HepG2 (cell line): ENCODE measurements at regions not wholly inside any gene's neighbourhood (a gene's known extent, or its start where the extent isn't known, plus 50 kb on each side); places are given as distances from the start of the nearest gene placed in this dataset.

Experiments used
- ATAC-seq: fragments of 200-7000 bp; cut with Tn5 transposase; 3 replicates; pipeline ENCODE4 v1.9.1; 2020; ENCODE audit warnings: mild to moderate bottlenecking, moderate library complexity
- BruUV-seq: library from RNA; stranded (reverse); fragments of 400-500 nt; replicated peaks from 2 replicates; lab custom pipeline; 2021; lab: Mats Ljungman, UMichigan
- CTCF ChIA-PET: fragments of 300-600 bp; formaldehyde crosslinking; extraction: SDS; loops from one replicate; lab custom pipeline; 2021; ENCODE audit warnings: low total read pairs, inconsistent platforms, low intra/inter-chr PET ratio; lab: Yijun Ruan, JAX
- POLR2A ChIA-PET: fragments of 350-600 bp; sonication (Branson Sonifier 250); formaldehyde crosslinking; loops from one replicate; lab custom pipeline; 2020; ENCODE audit warnings: antibody characterized with exemption, inconsistent platforms; lab: Yijun Ruan, JAX
- DNase-seq: peaks from one replicate; pipeline ENCODE4 v3.0.0-alpha.2; 2015; ENCODE audit warnings: low spot score
- FAIRE-seq: peaks from 3 replicates; lab custom pipeline; 2011; peaks lifted over from hg19 to GRCh38; lab: Jason Lieb, UNC
- H2AFZ ChIP-seq: one replicate; pipeline ENCODE4 v1.6.1; 2011; ENCODE audit warnings: low read length, inconsistent platforms
- H3K27ac ChIP-seq: fragments of 300-600 bp; 3 replicates; pipeline ENCODE4 v1.8.0; 2011; ENCODE audit warnings: mixed run types, mild to moderate bottlenecking, mixed read lengths, low read length, inconsistent platforms; ENCODE audit not compliant: insufficient read depth; ENCODE audit errors: extremely low read length
- H3K27me3 ChIP-seq, 2 experiments: fragments of 200-600 bp in 1 of 2; 2 replicates in 1 of 2; 3 replicates in 1 of 2; pipeline versions ENCODE4 v1.6.0 to v1.8.0; 2011; ENCODE audit warnings: low read length in 2 of 2, mild to moderate bottlenecking in 2 of 2, moderate library complexity in 2 of 2, inconsistent platforms in 1 of 2; ENCODE audit not compliant: insufficient read depth in 2 of 2, control insufficient read depth in 1 of 2
- H3K36me3 ChIP-seq, 2 experiments: fragments of 200-600 bp in 1 of 2; replicated peaks in 1 of 2; 2 replicates in 1 of 2; 3 replicates in 1 of 2; pipeline versions ENCODE4 v1.5.1 to v1.8.0; 2011; ENCODE audit warnings: low read length in 2 of 2, inconsistent platforms in 1 of 2; ENCODE audit not compliant: insufficient read depth in 2 of 2, control insufficient read depth in 1 of 2
- H3K4me1 ChIP-seq: 2 replicates; pipeline ENCODE4 v1.5.1; 2012; ENCODE audit warnings: low read length, inconsistent platforms; ENCODE audit not compliant: insufficient read depth
- H3K4me2 ChIP-seq: 2 replicates; pipeline ENCODE4 v1.6.0; 2011; ENCODE audit warnings: low read depth, low read length, inconsistent platforms
- H3K4me3 ChIP-seq, 3 experiments: fragments of 200-600 bp in 1 of 3; sonication (generic), shearing (Covaris generic) in 1 of 3; replicated peaks in 1 of 3; 2 replicates each; pipeline ENCODE4 v1.5.1; 2011 to 2016; ENCODE audit warnings: low read length in 3 of 3, inconsistent platforms in 2 of 3, low read depth in 2 of 3, mild to moderate bottlenecking in 2 of 3, control low read depth in 1 of 3, mixed read lengths in 1 of 3; ENCODE audit not compliant: insufficient read depth in 1 of 3
- H3K79me2 ChIP-seq: one replicate; pipeline ENCODE4 v1.6.1; 2011; ENCODE audit warnings: low read length, inconsistent platforms; ENCODE audit not compliant: insufficient read depth
- H3K9ac ChIP-seq: 2 replicates; pipeline ENCODE4 v1.6.0; 2011; ENCODE audit warnings: mild to moderate bottlenecking, low read depth, low read length, inconsistent platforms; ENCODE audit not compliant: insufficient read depth
- H3K9me3 ChIP-seq: 2 replicates; pipeline ENCODE4 v1.5.1; 2012; ENCODE audit warnings: mild to moderate bottlenecking, low read length
- H4K20me1 ChIP-seq: 2 replicates; pipeline ENCODE4 v1.6.0; 2011; ENCODE audit warnings: inconsistent platforms, mild to moderate bottlenecking, low read length, moderate library complexity; ENCODE audit not compliant: insufficient read depth
- BRCA1 ChIP-seq: sonication (generic); formaldehyde crosslinking; IDR thresholded peaks from 2 replicates; pipeline ENCODE4 v1.4.0; 2020; ENCODE audit warnings: missing genetic modification reagents
- FOXP1 ChIP-seq, 2 experiments: fragments of 450-650 bp in 1 of 2; IDR thresholded peaks; 2 replicates each; pipeline ENCODE4 v1.6.1; 2017 to 2018; ENCODE audit warnings: antibody characterized with exemption in 1 of 2
- HDAC6 ChIP-seq: fragments of 200-600 bp; sonication (generic); IDR thresholded peaks from 2 replicates; pipeline ENCODE4 v1.7.0; 2017; ENCODE audit warnings: mild to moderate bottlenecking, antibody characterized with exemption, low read length, low read depth
- MAFG ChIP-seq: sonication (generic); formaldehyde crosslinking; IDR thresholded peaks from 2 replicates; pipeline ENCODE4 v1.5.1; 2020; ENCODE audit warnings: mild to moderate bottlenecking, missing genetic modification reagents
- MYPOP ChIP-seq: sonication (generic); formaldehyde crosslinking; IDR thresholded peaks from 2 replicates; pipeline ENCODE4 v1.8.1; 2023; ENCODE audit warnings: mild to moderate bottlenecking, moderate library complexity, missing genetic modification reagents
- RFX1 ChIP-seq: fragments of 450-650 bp; IDR thresholded peaks from 2 replicates; pipeline ENCODE4 v1.6.1; 2017
- SRY ChIP-seq: sonication (generic); formaldehyde crosslinking; IDR thresholded peaks from 2 replicates; pipeline ENCODE4 v1.8.0; 2022; ENCODE audit warnings: mild to moderate bottlenecking, missing genetic modification reagents
- STAT6 ChIP-seq: sonication (generic); formaldehyde crosslinking; IDR thresholded peaks from 2 replicates; pipeline ENCODE4 v1.4.0; 2020; ENCODE audit warnings: missing genetic modification reagents, mild to moderate bottlenecking, borderline replicate concordance
- ZNF280B ChIP-seq: sonication (generic); formaldehyde crosslinking; IDR thresholded peaks from 2 replicates; pipeline ENCODE4 v1.5.0; 2020; ENCODE audit warnings: missing genetic modification reagents, mild to moderate bottlenecking, borderline replicate concordance
- ZNF317 ChIP-seq: sonication (generic); formaldehyde crosslinking; IDR thresholded peaks from 2 replicates; pipeline ENCODE4 v1.5.0; 2020; ENCODE audit warnings: mild to moderate bottlenecking, missing genetic modification reagents
- ZNF329 ChIP-seq: sonication (generic); formaldehyde crosslinking; IDR thresholded peaks from 2 replicates; pipeline ENCODE4 v1.9.0; 2021; ENCODE audit warnings: low read depth, mild to moderate bottlenecking, missing genetic modification reagents
- ZNF646 ChIP-seq: sonication (generic); formaldehyde crosslinking; IDR thresholded peaks from 2 replicates; pipeline ENCODE4 v1.9.0; 2021; ENCODE audit warnings: mild to moderate bottlenecking, missing genetic modification reagents
- WGBS: methylation state at CpG from one replicate; pipeline ENCODE4 v1.1.6; 2017; ENCODE audit warnings: low lambda C conversion rate; 5-methylcytosine and 5-hydroxymethylcytosine counted together
- in situ Hi-C: cut with HindIII; loops from 2 replicates; pipeline ENCODE4 v1.10.0; 2017; ENCODE audit warnings: low pct_unique_long_range_greater_than_20kb; ENCODE audit not compliant: extremely low pct_ligation_motif_present
- intact Hi-C: fragments of 100-400 bp; cut with micrococcal nuclease; formaldehyde crosslinking; loops from one replicate; pipeline ENCODE4 v1.10.0; 2022; ENCODE audit not compliant: unreplicated experiment

GRCh38 chr11:25771605-25772004, 560.3 kb upstream of the ANO3 start (continued):
- TF ChIP-seq ZNF646 (CRISPR knock-in tag) (no peak), SRY (CRISPR knock-in tag) (no peak), ZNF280B (no peak)
- TF ChIP-seq, all 625 proteins: peak for 0

- no peaks in the 10 kb centered on the region for H3K4me1 ChIP-seq
- no peaks in the 10 kb centered on the region for H3K36me3 ChIP-seq
- no TSS peak for BruUV-seq
- H4K20me1 ChIP-seq: no peaks in the 10 kb centered on the region
- no peaks in the 10 kb centered on the region for H3K79me2 ChIP-seq
- H3K27ac ChIP-seq: no peak overlapping the region
- WGBS: 44% methylated on average over 1 of the region's 1 CpG
- FAIRE-seq (no peak), ATAC-seq (no peak), DNase-seq (no peak)
- no peak overlapping the region for H3K4me3 ChIP-seq
- ChIA-PET POLR2A (no interaction called here), CTCF (no interaction called here)
- intact Hi-C loops (no loop called here), in situ Hi-C loops (no loop called here)
- no peak overlapping the region for H3K9ac ChIP-seq
- H3K9me3 ChIP-seq: no peaks in the 10 kb centered on the region
- H3K27me3 ChIP-seq: no peaks in the 10 kb centered on the region
- no peak overlapping the region for H3K4me2 ChIP-seq
- no peak overlapping the region for H2AFZ ChIP-seq
- no peak for TF ChIP-seq STAT6
- no peak for TF ChIP-seq ZNF317
- no peak for TF ChIP-seq MYPOP (CRISPR knock-in tag)
- no peak for TF ChIP-seq BRCA1 (CRISPR knock-in tag)
- no peak for TF ChIP-seq FOXP1 (IDR thresholded peaks at IDR 0.05)
- TF ChIP-seq FOXP1 (CRISPR knock-in tag; IDR thresholded peaks at IDR 0.05): no peak
- no peak for TF ChIP-seq HDAC6
- TF ChIP-seq MAFG (CRISPR knock-in tag): no peak
- TF ChIP-seq ZNF329 (CRISPR knock-in tag): no peak
- TF ChIP-seq RFX1: no peak
Measured at GRCh38 chr11:25775603-25776002, 556.3 kb upstream of the ANO3 start.
